ENCODE measurements at regions not wholly inside any gene's neighbourhood (a gene's known extent, or its start where the extent isn't known, plus 50 kb on each side); places are given as distances from the start of the nearest gene placed in this dataset.

GRCh38 chr1:185408700-185409270 lies 91.7 kb upstream of the IVNS1ABP start:
- no peak overlapping the region for H3K27ac ChIP-seq
- intact Hi-C loops (cut with DNase I; ENCODE audit: low total_unique reads): no loop called here
- 52 to 60% methylated on average over 5 of the region's 5 CpGs for WGBS, 2 donors

GRCh38 chr1:185406691-185407009 lies 89.6 kb upstream of the IVNS1ABP start:
- H3K4me1 ChIP-seq: no peaks in the 10 kb centered on the region
- H3K27ac ChIP-seq: no peak overlapping the region
- H3K36me3 ChIP-seq (ENCODE audit: low read depth, missing control alignments): no peaks in the 10 kb centered on the region
- 90 to 100% methylated on average over 1 of the region's 1 CpG for WGBS, 2 donors
- intact Hi-C loops (cut with DNase I; ENCODE audit: low total_unique reads): no loop called here
- TF ChIP-seq POLR2A (IDR thresholded peaks at IDR 0.05) (no peak), CTCF (IDR thresholded peaks at IDR 0.05) (no peak)
- no peaks in the 10 kb centered on the region for H3K9me3 ChIP-seq
- no peaks in the 10 kb centered on the region for H3K27me3 ChIP-seq
- no peak overlapping the region for H3K4me3 ChIP-seq
- no peak for DNase-seq

More at GRCh38 chr1:185408700-185409270, 91.7 kb upstream of the IVNS1ABP start:
- DNase-seq: no peak
- H3K4me3 ChIP-seq: no peak overlapping the region
- TF ChIP-seq CTCF (IDR thresholded peaks at IDR 0.05) (no peak), POLR2A (IDR thresholded peaks at IDR 0.05) (no peak)
- no peaks in the 10 kb centered on the region for H3K9me3 ChIP-seq
- no peaks in the 10 kb centered on the region for H3K4me1 ChIP-seq
- no peaks in the 10 kb centered on the region for H3K27me3 ChIP-seq
- no peaks in the 10 kb centered on the region for H3K36me3 ChIP-seq (ENCODE audit: low read depth, missing control alignments)

GRCh38 chr1:185406006-185406690 lies 89.1 kb upstream of the IVNS1ABP start:
- TF ChIP-seq POLR2A (IDR thresholded peaks at IDR 0.05) (no peak), CTCF (IDR thresholded peaks at IDR 0.05) (no peak)
- Histone ChIP-seq H3K9me3 (no peaks in the 10 kb centered on the region), H3K27me3 (no peaks in the 10 kb centered on the region), H3K27ac (no peak overlapping the region), H3K4me1 (no peaks in the 10 kb centered on the region), H3K4me3 (no peak overlapping the region), H3K36me3 (ENCODE audit: low read depth, missing control alignments) (no peaks in the 10 kb centered on the region)
- DNase-seq: no peak
- intact Hi-C loops (cut with DNase I; ENCODE audit: low total_unique reads): no loop called here
- whole genome bisulfite sequencing, 2 donors: 86 to 90% methylated on average over 3 of the region's 3 CpGs

GRCh38 chr1:185404907-185405568 lies 88.0 kb upstream of the IVNS1ABP start:
- H3K27ac ChIP-seq: no peak overlapping the region
- DNase-seq: no peak

More at GRCh38 chr1:185404907-185405568, 88.0 kb upstream of the IVNS1ABP start:
- intact Hi-C loops (cut with DNase I; ENCODE audit: low total_unique reads): no loop called here
- H3K4me3 ChIP-seq: no peak overlapping the region
- TF ChIP-seq POLR2A (IDR thresholded peaks at IDR 0.05): no peak
- TF ChIP-seq CTCF (IDR thresholded peaks at IDR 0.05): no peak
- H3K27me3 ChIP-seq: no peaks in the 10 kb centered on the region
- WGBS, 2 donors: 76 to 80% methylated on average over 6 of the region's 6 CpGs
- H3K4me1 ChIP-seq: no peaks in the 10 kb centered on the region
- H3K9me3 ChIP-seq: no peaks in the 10 kb centered on the region
- H3K36me3 ChIP-seq (ENCODE audit: low read depth, missing control alignments): no peaks in the 10 kb centered on the region
